GM12872 (cell line): ENCODE measurements at regions not wholly inside any gene's neighbourhood (a gene's known extent, or its start where the extent isn't known, plus 50 kb on each side); places are given as distances from the start of the nearest gene placed in this dataset.

Experiments
- TF ChIP-seq, protein P1 (sequence below): IDR thresholded peaks from 3 replicates; pipeline ENCODE4 v1.5.1; 2011; ENCODE audit warnings: low read depth, mild to moderate bottlenecking, low read length, moderate library complexity; ENCODE audit not compliant: insufficient read depth

DNA sequence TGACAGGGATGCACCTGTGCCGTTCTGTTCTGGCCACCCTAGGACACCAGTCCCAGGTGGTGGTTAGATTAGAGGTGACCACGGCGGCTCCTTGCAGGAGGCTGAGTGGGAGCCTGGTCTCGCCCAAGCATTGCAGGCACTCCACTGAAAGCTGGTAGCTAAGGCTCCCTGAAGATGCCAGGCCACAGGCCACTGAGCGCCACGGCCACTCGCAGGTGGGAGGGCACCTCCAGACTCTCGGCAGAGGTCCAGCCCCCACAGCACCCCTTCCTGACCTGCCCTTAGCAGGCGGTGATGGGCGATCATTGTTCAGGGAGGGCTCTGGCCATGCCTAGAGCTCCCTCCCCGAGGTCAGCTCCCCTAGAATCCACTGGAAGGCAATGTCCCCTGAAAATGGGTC lies 1270.2 kb downstream of the BRD1 start:
- TF ChIP-seq, protein P1, sequence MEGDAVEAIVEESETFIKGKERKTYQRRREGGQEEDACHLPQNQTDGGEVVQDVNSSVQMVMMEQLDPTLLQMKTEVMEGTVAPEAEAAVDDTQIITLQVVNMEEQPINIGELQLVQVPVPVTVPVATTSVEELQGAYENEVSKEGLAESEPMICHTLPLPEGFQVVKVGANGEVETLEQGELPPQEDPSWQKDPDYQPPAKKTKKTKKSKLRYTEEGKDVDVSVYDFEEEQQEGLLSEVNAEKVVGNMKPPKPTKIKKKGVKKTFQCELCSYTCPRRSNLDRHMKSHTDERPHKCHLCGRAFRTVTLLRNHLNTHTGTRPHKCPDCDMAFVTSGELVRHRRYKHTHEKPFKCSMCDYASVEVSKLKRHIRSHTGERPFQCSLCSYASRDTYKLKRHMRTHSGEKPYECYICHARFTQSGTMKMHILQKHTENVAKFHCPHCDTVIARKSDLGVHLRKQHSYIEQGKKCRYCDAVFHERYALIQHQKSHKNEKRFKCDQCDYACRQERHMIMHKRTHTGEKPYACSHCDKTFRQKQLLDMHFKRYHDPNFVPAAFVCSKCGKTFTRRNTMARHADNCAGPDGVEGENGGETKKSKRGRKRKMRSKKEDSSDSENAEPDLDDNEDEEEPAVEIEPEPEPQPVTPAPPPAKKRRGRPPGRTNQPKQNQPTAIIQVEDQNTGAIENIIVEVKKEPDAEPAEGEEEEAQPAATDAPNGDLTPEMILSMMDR: no peak

DNA sequence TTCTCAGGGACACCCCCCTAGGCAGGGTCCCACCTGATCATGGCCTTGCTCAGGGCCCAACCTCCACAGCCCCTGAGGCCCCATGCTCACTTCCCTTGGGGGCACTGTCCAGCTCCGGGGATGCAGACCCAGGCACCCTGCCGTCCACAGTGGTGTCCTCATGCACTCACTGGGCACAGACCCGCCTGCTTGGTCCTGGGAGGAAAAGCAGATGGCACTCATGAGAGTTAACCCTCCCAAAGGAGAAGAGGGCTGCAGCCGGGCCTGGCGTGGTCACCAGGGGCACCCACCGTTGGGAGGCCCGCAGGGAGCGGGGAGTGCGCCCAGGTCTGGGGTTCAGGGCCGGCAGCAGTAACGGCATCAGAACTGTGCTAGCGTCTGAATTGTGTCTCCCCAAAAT lies 1270.9 kb downstream of the BRD1 start:
- TF ChIP-seq, protein P1: no peak

DNA sequence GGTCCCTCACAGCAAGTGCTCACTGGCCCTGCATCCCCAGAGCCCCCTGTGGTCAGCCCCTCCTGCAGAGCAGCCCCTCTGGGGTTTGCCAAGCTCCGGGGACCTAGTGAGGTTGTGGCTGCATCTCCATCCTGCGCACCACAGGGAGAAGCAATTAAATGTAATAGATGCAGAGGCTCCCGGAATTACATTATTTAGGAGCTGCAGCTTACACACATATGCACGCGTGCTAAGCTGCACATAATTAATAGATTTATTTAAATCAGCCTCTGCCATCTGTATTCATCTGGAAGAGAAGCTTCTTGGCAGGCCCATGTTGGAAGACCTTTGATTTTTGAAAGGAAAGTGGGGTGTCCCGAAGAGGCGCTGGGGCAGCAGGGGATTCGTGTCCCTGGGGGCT lies 1271.5 kb downstream of the BRD1 start:
- TF ChIP-seq, protein P1: no peak

DNA sequence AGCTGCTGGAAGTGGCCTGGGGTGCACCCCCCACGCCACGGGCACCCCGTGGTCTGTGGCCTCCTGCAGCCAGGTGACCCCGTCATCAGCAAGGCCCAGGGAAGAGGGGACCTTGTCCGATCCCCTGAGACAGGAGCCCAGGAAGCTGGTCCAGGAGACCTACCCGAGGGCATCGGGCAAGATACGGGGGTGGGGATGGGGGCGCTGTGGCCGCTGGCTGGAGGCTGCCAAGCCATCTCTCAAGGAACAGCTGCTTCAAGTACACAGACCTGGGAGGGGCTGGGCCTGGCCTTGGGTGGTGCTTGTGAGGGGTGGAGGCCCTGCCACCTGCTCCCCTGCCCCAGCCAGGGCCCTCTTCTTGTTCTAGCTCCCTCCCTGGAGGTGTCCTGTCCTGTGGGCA lies 1272.1 kb downstream of the BRD1 start:
- TF ChIP-seq, protein P1: no peak

DNA sequence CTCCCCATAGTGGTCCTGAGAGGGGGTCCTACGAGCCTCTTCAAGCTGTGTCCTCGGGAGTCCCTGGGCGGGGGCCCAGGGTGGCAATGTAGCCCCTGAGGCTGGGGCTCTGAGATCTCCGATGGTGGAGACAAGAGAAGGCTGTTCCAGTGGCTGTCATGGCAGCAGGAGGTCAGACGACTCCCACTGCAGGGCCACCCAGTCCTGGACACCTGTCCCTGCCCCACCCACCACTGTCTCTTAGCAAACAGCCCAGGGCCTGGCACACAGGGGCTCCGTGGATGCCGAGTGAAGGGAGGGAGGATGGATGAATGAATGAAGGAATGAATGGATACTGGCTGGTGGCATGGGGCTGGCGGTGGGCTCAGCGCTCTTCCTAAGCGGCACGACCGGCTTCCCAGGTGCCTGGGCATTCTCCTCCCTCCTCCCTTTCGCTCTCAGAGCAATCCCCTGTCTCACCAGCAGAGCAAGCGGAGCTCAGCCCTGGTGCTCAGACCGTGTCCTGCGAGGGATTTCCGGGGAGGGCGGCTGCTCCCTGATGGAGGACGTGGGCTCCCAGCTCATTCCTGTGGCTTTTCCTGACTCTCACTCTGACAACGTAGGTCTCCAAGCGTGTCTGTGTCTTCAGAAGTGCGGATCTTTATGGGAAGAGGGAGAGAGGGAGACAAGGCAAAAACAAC lies 1272.6 kb downstream of the BRD1 start:
- TF ChIP-seq, protein P1: no peak

DNA sequence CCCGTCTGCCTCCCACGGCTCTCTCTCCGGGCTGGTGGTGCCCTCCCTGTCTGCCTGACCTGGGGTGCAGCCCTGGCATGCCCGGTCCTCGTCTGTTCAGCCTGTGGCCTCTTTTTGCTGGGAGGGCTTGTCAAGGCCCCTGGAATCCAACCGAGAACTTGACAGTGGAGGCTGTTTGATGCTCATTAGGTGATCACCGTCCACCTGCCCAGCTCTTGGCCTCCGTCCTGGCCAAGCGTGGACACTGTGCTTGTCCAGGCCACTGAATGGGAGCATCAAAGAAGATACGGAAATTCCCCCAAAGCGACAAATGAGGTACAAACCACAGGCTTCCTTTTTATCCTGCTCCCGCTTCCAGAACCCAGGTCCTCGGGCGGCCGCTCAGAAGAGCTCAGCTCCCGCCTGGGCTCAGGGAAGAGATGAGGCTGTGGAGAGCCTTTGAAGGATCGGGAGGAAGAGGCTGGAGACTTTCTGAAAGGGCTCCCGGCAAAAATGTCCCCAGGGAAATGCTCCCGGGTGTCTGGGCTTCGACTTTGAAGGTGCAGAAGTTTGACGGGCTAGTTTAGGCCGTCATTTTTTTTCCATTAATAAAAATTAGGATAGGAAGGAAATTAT lies 1273.9 kb downstream of the BRD1 start:
- TF ChIP-seq, protein P1: no peak

DNA sequence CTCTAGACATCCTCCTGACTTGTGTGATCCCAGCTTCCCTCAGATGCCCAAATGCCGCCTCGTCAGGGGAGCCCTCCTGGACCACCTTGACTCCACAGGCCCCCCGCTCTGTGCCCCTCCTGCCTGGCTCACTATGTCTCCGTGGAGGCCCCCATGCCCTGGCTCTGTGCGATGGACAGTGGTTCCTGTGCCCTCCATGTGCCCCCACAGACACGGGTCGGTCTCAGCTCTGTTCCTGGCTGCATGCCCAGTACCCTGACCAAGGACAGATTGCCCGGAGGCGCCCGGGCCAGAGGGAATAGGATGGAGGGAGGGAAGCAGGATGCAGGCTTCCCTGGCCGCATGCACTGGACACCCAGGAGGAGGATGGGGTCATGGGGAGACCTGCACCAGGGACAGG lies 1274.6 kb downstream of the BRD1 start:
- TF ChIP-seq, protein P1: no peak
